ENCODE measurements at regions not wholly inside any gene's neighbourhood (a gene's known extent, or its start where the extent isn't known, plus 50 kb on each side); places are given as distances from the start of the nearest gene placed in this dataset.

GRCh38 chr12:126534942-126535341, 1469.7 kb downstream of the AACS start:
- no peak for DNase-seq (ENCODE audit: low read depth, low spot score)
- Histone ChIP-seq H3K27ac (ENCODE audit: insufficient read depth, low read depth, low read length) (no peak overlapping the region), H3K9ac (replicated peaks; ENCODE audit: extremely low read depth, insufficient read depth, low read length) (no peak overlapping the region), H3K9me1 (replicated peaks; ENCODE audit: control insufficient read depth, extremely low read depth, insufficient read depth, low read length) (no peaks in the 10 kb centered on the region), H3K4me2 (ENCODE audit: insufficient read depth, low read length) (no peak overlapping the region), H3K79me2 (ENCODE audit: control insufficient read depth, insufficient read depth, low read length) (no peaks in the 10 kb centered on the region), H3K4me3 (replicated peaks in 1 of 3; ENCODE audit: insufficient read depth in 1 of 3, low read depth in 1 of 3, low read length in 3 of 3) (no peak overlapping the region), H2AFZ (ENCODE audit: low read depth, low read length) (no peak overlapping the region), H3K36me3 (ENCODE audit: control insufficient read depth in 2 of 2, extremely low read depth in 1 of 2, insufficient read depth in 2 of 2, low read length in 2 of 2) (no peaks in the 10 kb centered on the region), H3K4me1 (ENCODE audit: control insufficient read depth, extremely low read depth, insufficient read depth, low read length) (no peaks in the 10 kb centered on the region), H4K20me1 (replicated peaks; ENCODE audit: control insufficient read depth, extremely low read depth, insufficient read depth, low read length) (no peaks in the 10 kb centered on the region), H3K27me3 (ENCODE audit: control insufficient read depth in 2 of 2, insufficient read depth in 2 of 2, low read length in 2 of 2) (no peaks in the 10 kb centered on the region), H3K9me3 (replicated peaks; ENCODE audit: control insufficient read depth, insufficient read depth, low read length) (peaks cover 4% of the 10 kb centered on the region)
- TF ChIP-seq POLR2A (IDR thresholded peaks at IDR 0.05; ENCODE audit: low read depth, low read length): no peak
- no peak for TF ChIP-seq GATA2 (IDR thresholded peaks at IDR 0.05; ENCODE audit: insufficient read depth, insufficient read length, low read depth, low read length)
- TF ChIP-seq, protein P1, sequence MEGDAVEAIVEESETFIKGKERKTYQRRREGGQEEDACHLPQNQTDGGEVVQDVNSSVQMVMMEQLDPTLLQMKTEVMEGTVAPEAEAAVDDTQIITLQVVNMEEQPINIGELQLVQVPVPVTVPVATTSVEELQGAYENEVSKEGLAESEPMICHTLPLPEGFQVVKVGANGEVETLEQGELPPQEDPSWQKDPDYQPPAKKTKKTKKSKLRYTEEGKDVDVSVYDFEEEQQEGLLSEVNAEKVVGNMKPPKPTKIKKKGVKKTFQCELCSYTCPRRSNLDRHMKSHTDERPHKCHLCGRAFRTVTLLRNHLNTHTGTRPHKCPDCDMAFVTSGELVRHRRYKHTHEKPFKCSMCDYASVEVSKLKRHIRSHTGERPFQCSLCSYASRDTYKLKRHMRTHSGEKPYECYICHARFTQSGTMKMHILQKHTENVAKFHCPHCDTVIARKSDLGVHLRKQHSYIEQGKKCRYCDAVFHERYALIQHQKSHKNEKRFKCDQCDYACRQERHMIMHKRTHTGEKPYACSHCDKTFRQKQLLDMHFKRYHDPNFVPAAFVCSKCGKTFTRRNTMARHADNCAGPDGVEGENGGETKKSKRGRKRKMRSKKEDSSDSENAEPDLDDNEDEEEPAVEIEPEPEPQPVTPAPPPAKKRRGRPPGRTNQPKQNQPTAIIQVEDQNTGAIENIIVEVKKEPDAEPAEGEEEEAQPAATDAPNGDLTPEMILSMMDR (IDR thresholded peaks at IDR 0.05; ENCODE audit: extremely low read depth in 1 of 2, insufficient read depth in 1 of 2, low read depth in 1 of 2, low read length in 2 of 2): no peak
- no peak for TF ChIP-seq JUN (IDR thresholded peaks at IDR 0.05; ENCODE audit: borderline replicate concordance, insufficient read depth, insufficient read length, low read depth)
- no peak for TF ChIP-seq MAX (IDR thresholded peaks at IDR 0.05; ENCODE audit: insufficient read depth, insufficient read length)
- TF ChIP-seq EZH2 (IDR thresholded peaks at IDR 0.05; ENCODE audit: borderline replicate concordance, low read depth, low read length, severe bottlenecking): no peak
- no peak for TF ChIP-seq POLR2AphosphoS5 (IDR thresholded peaks at IDR 0.05; ENCODE audit: insufficient read depth, low read depth, low read length)
- TF ChIP-seq MYC (IDR thresholded peaks at IDR 0.05; ENCODE audit: low read depth, low read length): no peak
- no peak for TF ChIP-seq FOS (IDR thresholded peaks at IDR 0.05; ENCODE audit: borderline replicate concordance, insufficient read depth, low read length)
- dilution Hi-C loops (cut with MboI; ENCODE audit: extremely low pct_ligation_motif_present, low sequenced_read_pairs): no loop called here
- intact Hi-C loops (cut with micrococcal nuclease): no loop called here
- POLR2A ChIA-PET: no interaction called here
- CTCF ChIA-PET: no interaction called here
- no peak for FAIRE-seq
- BruUV-seq (replicated peaks): no TSS peak

All from endothelial cell of umbilical vein (primary cell).